ENCODE measurements at regions not wholly inside any gene's neighbourhood (a gene's known extent, or its start where the extent isn't known, plus 50 kb on each side); places are given as distances from the start of the nearest gene placed in this dataset.

GRCh38 chr1:238176441-238176840 is 285.7 kb upstream of the ZP4 start:
- no peak overlapping the region for H3K27ac ChIP-seq
- no peak overlapping the region for H3K4me3 ChIP-seq
- DNase-seq (ENCODE audit: low read depth, low spot score), result no peak
- no peaks in the 10 kb centered on the region for H3K9me3 ChIP-seq (ENCODE audit: low read depth, low read length)
- no peak overlapping the region for H3K9ac ChIP-seq (ENCODE audit: insufficient read length)
- H3K36me3 ChIP-seq (ENCODE audit: insufficient read depth, low read length), result no peaks in the 10 kb centered on the region
- TF ChIP-seq POLR2AphosphoS5 (IDR thresholded peaks at IDR 0.05; ENCODE audit: borderline replicate concordance, low read depth, low read length), result no peak
- no peak for TF ChIP-seq EZH2 (IDR thresholded peaks at IDR 0.05)
- TF ChIP-seq FOXP2 (optimal IDR thresholded peaks at IDR 0.05; ENCODE audit: control extremely low read depth, extremely low read length, insufficient read depth), result no peak

DNA sequence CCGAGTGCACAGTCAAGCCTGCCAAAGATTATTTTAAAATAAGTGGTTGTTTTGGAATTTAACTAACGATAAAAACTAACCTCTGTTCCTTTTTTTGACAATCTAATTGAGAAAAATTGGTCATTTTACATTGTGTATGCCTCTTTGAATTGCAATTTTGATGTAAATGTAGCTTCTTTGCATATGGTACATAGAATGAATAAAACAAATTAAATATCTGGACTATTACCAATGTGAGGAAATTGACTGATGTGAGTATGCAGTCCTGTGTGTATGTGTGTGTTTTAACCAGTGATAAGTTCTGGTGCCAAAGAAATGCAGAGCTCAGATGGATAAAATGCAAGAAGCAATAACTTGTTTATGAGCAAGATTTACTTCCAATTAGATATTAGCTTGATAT is 281.3 kb upstream of the ZP4 start:
- H3K9ac ChIP-seq (ENCODE audit: insufficient read length), result no peak overlapping the region
- no peak overlapping the region for H3K27ac ChIP-seq
- H3K36me3 ChIP-seq (ENCODE audit: insufficient read depth, low read length), result no peaks in the 10 kb centered on the region
- H3K9me3 ChIP-seq (ENCODE audit: low read depth, low read length), result no peaks in the 10 kb centered on the region
- TF ChIP-seq POLR2AphosphoS5 (IDR thresholded peaks at IDR 0.05; ENCODE audit: borderline replicate concordance, low read depth, low read length) (no peak), EZH2 (IDR thresholded peaks at IDR 0.05) (no peak), FOXP2 (optimal IDR thresholded peaks at IDR 0.05; ENCODE audit: control extremely low read depth, extremely low read length, insufficient read depth) (no peak)
- no peak for DNase-seq (ENCODE audit: low read depth, low spot score)
- H3K4me3 ChIP-seq, result no peak overlapping the region

DNA sequence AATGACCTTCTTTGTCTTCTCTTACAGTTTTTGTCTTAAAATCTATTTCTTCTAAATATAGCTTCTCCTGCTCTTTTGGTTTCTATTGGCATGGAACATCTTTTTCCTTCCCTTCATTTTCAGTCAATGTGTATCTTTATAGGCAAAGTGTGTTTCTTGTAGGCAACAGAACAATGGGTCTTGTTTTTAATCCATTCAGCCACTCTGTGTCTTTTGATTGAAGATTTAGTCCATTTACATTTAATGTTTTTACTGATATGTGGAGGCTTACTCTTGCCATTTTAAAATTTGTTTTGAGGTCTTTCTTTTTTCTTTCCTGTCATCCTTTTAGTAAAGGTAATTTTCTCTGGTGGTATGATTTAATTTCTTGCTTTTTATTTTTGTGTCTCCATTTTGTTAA is 271.2 kb upstream of the ZP4 start:
- no peak overlapping the region for H3K27ac ChIP-seq
- no peak overlapping the region for H3K9ac ChIP-seq (ENCODE audit: insufficient read length)
- TF ChIP-seq FOXP2 (optimal IDR thresholded peaks at IDR 0.05; ENCODE audit: control extremely low read depth, extremely low read length, insufficient read depth) (no peak), POLR2AphosphoS5 (IDR thresholded peaks at IDR 0.05; ENCODE audit: borderline replicate concordance, low read depth, low read length) (no peak), EZH2 (IDR thresholded peaks at IDR 0.05) (no peak)
- no peaks in the 10 kb centered on the region for H3K36me3 ChIP-seq (ENCODE audit: insufficient read depth, low read length)
- no peak overlapping the region for H3K4me3 ChIP-seq
- no peak for DNase-seq (ENCODE audit: low read depth, low spot score)
- no peaks in the 10 kb centered on the region for H3K9me3 ChIP-seq (ENCODE audit: low read depth, low read length)

DNA sequence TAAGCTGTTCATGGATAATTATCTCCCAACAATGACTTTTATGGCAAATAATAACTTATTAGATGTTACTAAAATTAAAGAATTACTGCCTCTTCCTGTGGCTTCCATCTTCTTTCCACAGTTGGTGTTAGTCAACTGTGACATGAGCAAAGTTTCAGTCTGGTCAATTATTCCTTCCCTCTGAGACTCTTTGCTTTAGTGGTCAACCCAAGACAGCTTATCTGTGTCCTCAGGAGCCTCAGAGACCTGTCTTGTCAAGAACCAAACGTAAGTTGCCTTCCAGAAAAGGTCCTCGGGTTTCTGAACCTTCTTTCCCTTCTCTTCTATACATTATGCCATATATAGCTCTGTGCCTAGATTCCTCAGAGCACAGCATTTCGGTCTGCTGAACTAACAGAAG is 263.2 kb upstream of the ZP4 start:
- TF ChIP-seq EZH2 (IDR thresholded peaks at IDR 0.05) (no peak), FOXP2 (optimal IDR thresholded peaks at IDR 0.05; ENCODE audit: control extremely low read depth, extremely low read length, insufficient read depth) (no peak), POLR2AphosphoS5 (IDR thresholded peaks at IDR 0.05; ENCODE audit: borderline replicate concordance, low read depth, low read length) (no peak)
- H3K27ac ChIP-seq, result no peak overlapping the region
- no peak overlapping the region for H3K4me3 ChIP-seq
- H3K9me3 ChIP-seq (ENCODE audit: low read depth, low read length), result no peaks in the 10 kb centered on the region
- DNase-seq (ENCODE audit: low read depth, low spot score), result no peak
- no peaks in the 10 kb centered on the region for H3K36me3 ChIP-seq (ENCODE audit: insufficient read depth, low read length)
- no peak overlapping the region for H3K9ac ChIP-seq (ENCODE audit: insufficient read length)

DNA sequence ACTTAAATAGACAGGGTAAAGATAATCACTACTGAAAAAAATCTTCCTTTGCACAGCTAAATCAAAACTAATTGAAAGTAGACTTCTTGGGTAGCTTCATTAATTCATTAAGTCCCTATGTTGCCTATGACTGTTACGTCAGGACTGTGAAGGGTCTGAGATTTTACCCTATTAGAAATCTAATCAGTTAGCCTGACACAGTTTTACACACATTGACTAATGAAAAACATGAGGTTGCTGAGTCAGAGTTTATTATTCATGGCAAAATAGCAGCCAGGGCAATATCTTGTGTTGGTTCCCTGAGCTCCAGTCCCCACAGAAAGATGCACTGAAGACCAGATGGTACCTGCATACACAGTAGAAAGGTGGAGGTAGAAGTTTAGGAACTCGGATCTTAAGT is 262.5 kb upstream of the ZP4 start:
- Histone ChIP-seq H3K27ac (no peak overlapping the region), H3K9me3 (ENCODE audit: low read depth, low read length) (no peaks in the 10 kb centered on the region), H3K36me3 (ENCODE audit: insufficient read depth, low read length) (no peaks in the 10 kb centered on the region), H3K4me3 (no peak overlapping the region), H3K9ac (ENCODE audit: insufficient read length) (no peak overlapping the region)
- no peak for TF ChIP-seq POLR2AphosphoS5 (IDR thresholded peaks at IDR 0.05; ENCODE audit: borderline replicate concordance, low read depth, low read length)
- TF ChIP-seq FOXP2 (optimal IDR thresholded peaks at IDR 0.05; ENCODE audit: control extremely low read depth, extremely low read length, insufficient read depth), result no peak
- no peak for TF ChIP-seq EZH2 (IDR thresholded peaks at IDR 0.05)
- no peak for DNase-seq (ENCODE audit: low read depth, low spot score)

- Histone ChIP-seq H3K9me3 (ENCODE audit: low read depth, low read length) (no peaks in the 10 kb centered on the region), H3K9ac (ENCODE audit: insufficient read length) (no peak overlapping the region), H3K36me3 (ENCODE audit: insufficient read depth, low read length) (no peaks in the 10 kb centered on the region), H3K27ac (no peak overlapping the region), H3K4me3 (no peak overlapping the region)
- TF ChIP-seq EZH2 (IDR thresholded peaks at IDR 0.05), result no peak
- TF ChIP-seq POLR2AphosphoS5 (IDR thresholded peaks at IDR 0.05; ENCODE audit: borderline replicate concordance, low read depth, low read length), result no peak
- TF ChIP-seq FOXP2 (optimal IDR thresholded peaks at IDR 0.05; ENCODE audit: control extremely low read depth, extremely low read length, insufficient read depth), result no peak
- no peak for DNase-seq (ENCODE audit: low read depth, low spot score)
These were observed 261.4 kb upstream of the ZP4 start for GRCh38 chr1:238152119-238152518.

DNA sequence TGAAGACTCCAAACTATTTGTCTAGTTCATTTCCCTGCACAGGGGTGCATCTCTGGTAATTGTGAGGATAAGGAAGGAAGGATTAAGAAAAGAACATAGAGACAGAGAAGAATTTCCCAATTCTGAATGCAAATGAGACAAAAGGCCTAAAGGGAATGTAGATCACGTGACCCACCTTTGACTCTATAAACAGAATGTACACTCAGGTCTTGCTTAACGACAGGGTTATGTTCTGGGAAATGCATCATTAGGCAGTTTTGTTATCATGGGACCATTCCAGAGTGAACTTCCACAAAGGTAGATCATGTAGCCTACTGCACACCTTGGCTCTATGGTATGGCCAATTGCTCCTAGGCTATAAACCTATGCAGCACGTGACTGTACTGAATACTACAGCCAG is 252.3 kb upstream of the ZP4 start:
- DNase-seq (ENCODE audit: low read depth, low spot score), result no peak
- no peak overlapping the region for H3K4me3 ChIP-seq

DNA sequence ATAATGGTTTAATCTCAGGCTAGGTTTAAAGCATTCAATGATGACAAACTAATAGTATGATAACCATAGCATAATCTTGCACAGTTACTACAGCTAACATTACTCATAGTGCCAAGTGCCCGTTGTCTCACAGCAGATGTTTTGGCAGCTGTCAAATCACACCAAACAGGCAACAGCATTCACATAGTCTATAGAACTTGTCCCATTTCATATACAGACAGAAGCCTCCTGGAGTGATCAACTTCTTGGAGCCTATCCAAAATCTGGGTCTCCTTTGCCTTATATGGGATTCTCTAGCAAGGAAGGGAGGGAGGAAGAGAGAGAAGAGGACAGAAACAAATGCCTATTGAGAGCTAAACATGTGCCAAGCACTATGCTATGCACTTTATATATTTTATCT is 250.6 kb upstream of the ZP4 start:
- Histone ChIP-seq H3K9me3 (ENCODE audit: low read depth, low read length) (no peaks in the 10 kb centered on the region), H3K36me3 (ENCODE audit: insufficient read depth, low read length) (no peaks in the 10 kb centered on the region), H3K9ac (ENCODE audit: insufficient read length) (no peak overlapping the region), H3K4me3 (no peak overlapping the region), H3K27ac (no peak overlapping the region)
- peak; percentile 2 for DNase-seq (ENCODE audit: low read depth, low spot score)
- TF ChIP-seq POLR2AphosphoS5 (IDR thresholded peaks at IDR 0.05; ENCODE audit: borderline replicate concordance, low read depth, low read length), result no peak
- TF ChIP-seq EZH2 (IDR thresholded peaks at IDR 0.05), result no peak
- TF ChIP-seq FOXP2 (optimal IDR thresholded peaks at IDR 0.05; ENCODE audit: control extremely low read depth, extremely low read length, insufficient read depth), result no peak

More for the DNA sequence above, 252.3 kb upstream of the ZP4 start:
- Histone ChIP-seq H3K27ac (no peak overlapping the region), H3K36me3 (ENCODE audit: insufficient read depth, low read length) (no peaks in the 10 kb centered on the region), H3K9me3 (ENCODE audit: low read depth, low read length) (no peaks in the 10 kb centered on the region), H3K9ac (ENCODE audit: insufficient read length) (no peak overlapping the region)
- TF ChIP-seq POLR2AphosphoS5 (IDR thresholded peaks at IDR 0.05; ENCODE audit: borderline replicate concordance, low read depth, low read length) (no peak), EZH2 (IDR thresholded peaks at IDR 0.05) (no peak), FOXP2 (optimal IDR thresholded peaks at IDR 0.05; ENCODE audit: control extremely low read depth, extremely low read length, insufficient read depth) (no peak)

DNA sequence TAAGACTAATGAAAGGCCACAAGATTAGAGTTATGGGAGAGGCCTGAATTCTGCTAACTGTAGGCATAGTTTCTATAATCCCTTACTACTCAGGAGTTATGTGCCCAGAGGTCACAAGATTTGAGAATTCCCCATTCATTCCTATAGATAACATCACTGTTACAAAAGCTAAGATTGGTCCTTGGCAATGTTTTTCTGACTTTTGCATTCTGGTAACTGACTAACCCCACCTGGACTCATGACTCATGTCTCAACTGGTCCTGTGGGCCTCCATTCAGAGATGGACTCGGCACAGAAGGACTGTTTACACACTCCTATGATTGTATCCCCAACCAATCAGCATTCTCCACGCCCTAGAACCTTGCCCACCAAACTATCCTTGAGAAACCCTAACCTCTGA is 249.0 kb upstream of the ZP4 start:
- TF ChIP-seq FOXP2 (optimal IDR thresholded peaks at IDR 0.05; ENCODE audit: control extremely low read depth, extremely low read length, insufficient read depth) (no peak), EZH2 (IDR thresholded peaks at IDR 0.05) (no peak), POLR2AphosphoS5 (IDR thresholded peaks at IDR 0.05; ENCODE audit: borderline replicate concordance, low read depth, low read length) (no peak)
- H3K27ac ChIP-seq, result no peak overlapping the region
- no peaks in the 10 kb centered on the region for H3K36me3 ChIP-seq (ENCODE audit: insufficient read depth, low read length)
- no peak overlapping the region for H3K9ac ChIP-seq (ENCODE audit: insufficient read length)
- no peak for DNase-seq (ENCODE audit: low read depth, low spot score)
- H3K4me3 ChIP-seq, result no peak overlapping the region
- H3K9me3 ChIP-seq (ENCODE audit: low read depth, low read length), result no peaks in the 10 kb centered on the region

All from SK-N-MC (cell line).